Keratinocyte (primary cell): ENCODE measurements at regions not wholly inside any gene's neighbourhood (a gene's known extent, or its start where the extent isn't known, plus 50 kb on each side); places are given as distances from the start of the nearest gene placed in this dataset.
"Not testable (repeated sequence)": the region's sequence is repeated elsewhere in the genome, so short reads cannot be mapped to it uniquely, and the experiment has no call there.

ENCODE experiments used
- CTCF ChIP-seq, 3 experiments: IDR thresholded peaks in 1 of 3; conservative IDR thresholded peaks in 1 of 3; optimal IDR thresholded peaks in 1 of 3; 2 replicates in 2 of 3; 3 replicates in 1 of 3; pipeline versions ENCODE3 to v1.5.1; 2011; ENCODE audit warnings: low read length in 3 of 3, mild to moderate bottlenecking in 3 of 3, moderate library complexity in 2 of 3, control low read depth in 1 of 3, inconsistent platforms in 1 of 3; ENCODE audit not compliant: insufficient read depth in 2 of 3; ENCODE audit errors: extremely low read depth in 1 of 3
- EZH2 ChIP-seq: IDR thresholded peaks from one replicate; pipeline ENCODE4 v1.6.1; 2012; ENCODE audit warnings: inconsistent platforms, mild to moderate bottlenecking, low read length, moderate library complexity

GRCh38 chr6:100196214-100196982, 202.4 kb upstream of the MCHR2 start:
- not testable (repeated sequence) for TF ChIP-seq CTCF (optimal IDR thresholded peaks at IDR 0.05 in 1 of 3, IDR thresholded peaks at IDR 0.05 in 1 of 3, conservative IDR thresholded peaks at IDR 0.05 in 1 of 3; ENCODE audit: extremely low read depth in 1 of 3, insufficient read depth in 2 of 3, low read length in 3 of 3); EZH2
